ENCODE measurements at regions not wholly inside any gene's neighbourhood (a gene's known extent, or its start where the extent isn't known, plus 50 kb on each side); places are given as distances from the start of the nearest gene placed in this dataset.

GRCh38 chr4:45876235-45876890, 247.5 kb downstream of the GABRG1 start:
- TF ChIP-seq CTCF (IDR thresholded peaks at IDR 0.05) (no peak), POLR2A (IDR thresholded peaks at IDR 0.05) (no peak)
